BE2C (cell line): ENCODE measurements at regions not wholly inside any gene's neighbourhood (a gene's known extent, or its start where the extent isn't known, plus 50 kb on each side); places are given as distances from the start of the nearest gene placed in this dataset.

Experiments used
- DNase-seq: peaks from one replicate; pipeline ENCODE4 v3.0.0-alpha.2; 2020
- H3K27me3 ChIP-seq: fragments of 250-450 bp; sonication (Bioruptor Pico); 2 replicates; pipeline ENCODE4 v1.5.1; 2020; ENCODE audit warnings: mild to moderate bottlenecking
- H3K36me3 ChIP-seq: fragments of 250-450 bp; sonication (Bioruptor Pico); 2 replicates; pipeline ENCODE4 v1.5.1; 2020; ENCODE audit warnings: mild to moderate bottlenecking
- H3K4me1 ChIP-seq: fragments of 250-450 bp; sonication (Bioruptor Pico); 2 replicates; pipeline ENCODE4 v1.5.1; 2020
- H3K4me3 ChIP-seq: 2 replicates; pipeline ENCODE4 v1.5.1; 2011; ENCODE audit warnings: low read depth, low read length
- H3K9me3 ChIP-seq: fragments of 250-450 bp; sonication (Bioruptor Pico); 2 replicates; pipeline ENCODE4 v1.5.1; 2020
- TF ChIP-seq, protein P1 (sequence below): IDR thresholded peaks from 2 replicates; pipeline ENCODE4 v1.5.1; 2012; ENCODE audit warnings: mild to moderate bottlenecking, low read depth, low read length

DNA sequence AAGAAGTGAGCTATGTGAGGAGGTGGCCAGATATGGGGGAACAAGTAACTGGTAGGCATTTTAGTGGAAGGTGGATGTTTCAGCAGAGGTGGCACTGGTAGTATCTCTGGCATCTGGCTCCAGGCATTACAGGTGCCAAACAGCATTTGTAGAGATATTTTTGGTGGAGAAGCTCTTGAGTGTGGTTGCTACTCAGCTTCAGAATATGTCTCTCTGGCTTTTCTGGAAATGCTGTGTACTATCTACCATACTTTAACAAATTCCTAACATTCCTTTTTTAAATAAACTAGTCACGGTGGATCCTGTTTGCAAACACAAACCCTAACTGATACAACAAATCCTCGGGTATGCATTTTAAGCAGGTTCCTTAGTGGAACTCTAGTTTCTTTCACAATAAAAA is 128.0 kb downstream of the BARX2 start:
- H3K4me1 ChIP-seq, result no peaks in the 10 kb centered on the region
- TF ChIP-seq, protein P1, sequence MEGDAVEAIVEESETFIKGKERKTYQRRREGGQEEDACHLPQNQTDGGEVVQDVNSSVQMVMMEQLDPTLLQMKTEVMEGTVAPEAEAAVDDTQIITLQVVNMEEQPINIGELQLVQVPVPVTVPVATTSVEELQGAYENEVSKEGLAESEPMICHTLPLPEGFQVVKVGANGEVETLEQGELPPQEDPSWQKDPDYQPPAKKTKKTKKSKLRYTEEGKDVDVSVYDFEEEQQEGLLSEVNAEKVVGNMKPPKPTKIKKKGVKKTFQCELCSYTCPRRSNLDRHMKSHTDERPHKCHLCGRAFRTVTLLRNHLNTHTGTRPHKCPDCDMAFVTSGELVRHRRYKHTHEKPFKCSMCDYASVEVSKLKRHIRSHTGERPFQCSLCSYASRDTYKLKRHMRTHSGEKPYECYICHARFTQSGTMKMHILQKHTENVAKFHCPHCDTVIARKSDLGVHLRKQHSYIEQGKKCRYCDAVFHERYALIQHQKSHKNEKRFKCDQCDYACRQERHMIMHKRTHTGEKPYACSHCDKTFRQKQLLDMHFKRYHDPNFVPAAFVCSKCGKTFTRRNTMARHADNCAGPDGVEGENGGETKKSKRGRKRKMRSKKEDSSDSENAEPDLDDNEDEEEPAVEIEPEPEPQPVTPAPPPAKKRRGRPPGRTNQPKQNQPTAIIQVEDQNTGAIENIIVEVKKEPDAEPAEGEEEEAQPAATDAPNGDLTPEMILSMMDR, result no peak
- no peaks in the 10 kb centered on the region for H3K36me3 ChIP-seq
- no peak for DNase-seq
- no peaks in the 10 kb centered on the region for H3K9me3 ChIP-seq
- no peaks in the 10 kb centered on the region for H3K27me3 ChIP-seq
- no peak overlapping the region for H3K4me3 ChIP-seq

DNA sequence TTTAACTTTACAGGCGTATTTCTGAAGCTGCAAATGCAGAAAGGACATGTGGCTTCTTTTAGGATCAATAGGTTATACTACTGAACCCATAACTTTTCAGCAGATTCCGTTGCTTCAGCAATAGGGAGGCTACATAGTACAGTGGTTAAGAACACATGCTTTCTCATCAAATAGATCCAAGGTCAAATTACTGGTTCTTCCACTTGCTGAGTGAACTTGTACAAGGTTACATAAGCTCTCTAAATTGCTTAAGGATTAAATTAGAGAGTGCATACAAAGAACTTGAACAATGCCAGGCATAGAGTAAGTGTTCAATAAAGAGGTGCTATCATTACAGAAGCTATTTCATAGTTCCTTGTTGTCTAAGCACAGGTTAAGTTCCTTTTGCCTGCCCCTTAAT is 129.6 kb downstream of the BARX2 start:
- H3K4me3 ChIP-seq, result no peak overlapping the region
- H3K9me3 ChIP-seq, result no peaks in the 10 kb centered on the region
- TF ChIP-seq, protein P1, result no peak
- no peaks in the 10 kb centered on the region for H3K36me3 ChIP-seq
- H3K27me3 ChIP-seq, result no peaks in the 10 kb centered on the region
- H3K4me1 ChIP-seq, result no peaks in the 10 kb centered on the region
- DNase-seq, result no peak

GRCh38 chr11:129508163-129508562 is 132.5 kb downstream of the BARX2 start:
- no peak for DNase-seq
- Histone ChIP-seq H3K36me3 (no peaks in the 10 kb centered on the region), H3K4me3 (no peak overlapping the region), H3K9me3 (no peaks in the 10 kb centered on the region), H3K4me1 (no peaks in the 10 kb centered on the region), H3K27me3 (no peaks in the 10 kb centered on the region)
- TF ChIP-seq, protein P1, result no peak

DNA sequence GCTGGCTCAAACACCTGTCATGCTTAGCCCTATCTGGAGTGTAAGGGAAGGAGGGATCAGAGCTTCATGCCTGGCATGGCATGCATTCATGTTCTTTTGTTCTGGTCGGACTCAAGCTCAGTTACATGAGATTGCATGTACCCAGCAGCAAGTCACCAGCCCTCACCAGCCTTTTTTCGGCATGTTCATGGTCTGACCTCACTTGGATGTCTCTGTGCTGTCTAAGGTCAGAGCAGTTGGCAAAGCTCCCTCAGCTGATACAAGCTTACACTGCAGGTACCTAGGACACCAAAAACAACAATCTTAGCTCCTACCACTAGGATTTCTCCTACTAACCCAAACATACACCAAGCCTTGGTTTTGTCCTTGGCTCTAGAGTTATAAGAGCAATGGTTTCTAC is 152.6 kb downstream of the BARX2 start:
- H3K4me3 ChIP-seq, result no peak overlapping the region
- no peaks in the 10 kb centered on the region for H3K9me3 ChIP-seq
- no peaks in the 10 kb centered on the region for H3K4me1 ChIP-seq
- H3K27me3 ChIP-seq, result no peaks in the 10 kb centered on the region
- TF ChIP-seq, protein P1, result no peak
- DNase-seq, result no peak
- H3K36me3 ChIP-seq, result no peaks in the 10 kb centered on the region

DNA sequence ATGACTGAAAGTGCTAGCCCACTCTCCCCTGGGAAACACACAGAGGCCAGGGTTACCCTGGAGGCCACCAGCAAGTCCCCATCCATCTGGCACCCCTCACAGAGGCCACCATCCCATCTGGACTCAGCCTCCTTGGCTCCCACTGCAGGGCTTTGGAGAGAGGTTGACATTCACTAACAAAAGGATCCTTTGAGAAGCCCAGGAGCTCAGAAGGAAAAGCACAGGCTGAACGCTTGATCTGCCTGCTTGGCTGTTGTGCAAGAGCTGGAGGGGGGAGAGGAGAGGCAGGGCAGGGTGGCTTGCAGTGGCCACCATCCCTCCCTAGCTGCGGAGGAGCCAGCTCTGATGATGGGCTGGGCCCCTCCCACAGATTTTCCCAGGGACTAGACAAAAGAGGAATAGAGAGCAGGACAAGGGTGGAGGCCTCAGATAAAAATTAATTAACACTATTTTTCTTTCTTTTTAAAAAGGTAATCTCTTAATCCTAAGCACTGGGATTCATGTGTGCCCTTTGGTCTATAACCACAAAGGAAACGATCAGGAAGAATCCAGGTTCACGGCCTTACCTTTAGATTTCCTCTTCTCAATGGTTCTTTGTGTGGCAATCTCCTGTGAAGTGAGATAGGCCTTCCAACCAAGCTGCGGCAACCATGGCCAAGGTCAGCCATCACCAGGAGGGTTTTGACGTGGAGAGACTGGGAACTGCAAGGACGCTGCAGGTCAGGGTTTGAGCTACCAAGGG is 154.7 kb downstream of the BARX2 start:
- H3K27me3 ChIP-seq, result no peaks in the 10 kb centered on the region
- no peak for DNase-seq
- H3K9me3 ChIP-seq, result no peaks in the 10 kb centered on the region
- TF ChIP-seq, protein P1, result no peak
- H3K4me1 ChIP-seq, result no peaks in the 10 kb centered on the region
- H3K36me3 ChIP-seq, result no peaks in the 10 kb centered on the region
- no peak overlapping the region for H3K4me3 ChIP-seq

DNA sequence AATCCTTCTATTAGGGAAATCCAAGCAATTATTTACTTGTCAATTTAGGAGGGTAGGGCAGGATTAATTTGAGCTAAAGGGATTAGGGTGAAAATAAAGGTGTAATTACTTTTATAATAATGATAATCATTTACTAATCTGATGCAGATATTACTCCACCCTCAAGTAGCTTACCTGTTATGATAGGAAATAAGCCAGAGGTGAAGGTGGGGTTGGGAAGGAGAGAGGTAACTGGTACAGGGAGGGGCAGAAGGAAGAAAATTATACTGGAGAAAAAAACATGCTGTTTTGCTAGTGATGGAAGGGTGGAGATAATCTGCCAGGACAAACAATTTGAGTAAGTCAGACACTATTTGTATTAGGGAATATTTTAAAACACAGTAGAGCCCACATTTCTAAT is 157.7 kb downstream of the BARX2 start:
- DNase-seq, result no peak
- TF ChIP-seq, protein P1, result no peak
- H3K9me3 ChIP-seq, result no peaks in the 10 kb centered on the region

More for the DNA sequence above, 157.7 kb downstream of the BARX2 start:
- H3K27me3 ChIP-seq, result no peaks in the 10 kb centered on the region
- H3K4me1 ChIP-seq, result no peaks in the 10 kb centered on the region
- H3K4me3 ChIP-seq, result no peak overlapping the region
- H3K36me3 ChIP-seq, result no peaks in the 10 kb centered on the region
